ENCODE measurements at regions not wholly inside any gene's neighbourhood (a gene's known extent, or its start where the extent isn't known, plus 50 kb on each side); places are given as distances from the start of the nearest gene placed in this dataset.

- no peak overlapping the region for H4K8ac ChIP-seq (ENCODE audit: low read depth in 2 of 2, low read length in 2 of 2)
- no peak overlapping the region for H2AK5ac ChIP-seq (ENCODE audit: low read depth, low read length)
- no peaks in the 10 kb centered on the region for H4K20me1 ChIP-seq (ENCODE audit: insufficient read depth, low read length)
- H3K9ac ChIP-seq (ENCODE audit: low read depth, low read length): no peak overlapping the region
- H3K4ac ChIP-seq (ENCODE audit: low read depth, low read length): no peak overlapping the region
- H3K27ac ChIP-seq (ENCODE audit: insufficient read depth, low read length): no peak overlapping the region
- BruUV-seq (replicated peaks): no TSS peak
- no peak overlapping the region for H3K4me2 ChIP-seq (ENCODE audit: low read depth, low read length)
- H3K36me3 ChIP-seq (ENCODE audit: control insufficient read depth, insufficient read depth, low read length): no peaks in the 10 kb centered on the region
- no peak overlapping the region for H2BK5ac ChIP-seq (ENCODE audit: low read depth, low read length, poor library complexity, severe bottlenecking)
- in situ Hi-C loops (cut with MboI; ENCODE audit: low sequenced_read_pairs): no loop called here
- H2AK9ac ChIP-seq (replicated peaks; ENCODE audit: low read depth, low read length, poor library complexity): no peak overlapping the region
- no peaks in the 10 kb centered on the region for H3K9me1 ChIP-seq (ENCODE audit: insufficient read depth, low read length)
- dilution Hi-C loops (cut with HindIII; ENCODE audit: low sequenced_read_pairs, unreplicated experiment): no loop called here
- H2BK15ac ChIP-seq (ENCODE audit: low read depth, low read length): no peak overlapping the region
- H3K4me3 ChIP-seq (ENCODE audit: insufficient read depth, low read depth, low read length): no peak overlapping the region
- peaks cover 32% of the 10 kb centered on the region for H3K27me3 ChIP-seq (ENCODE audit: control insufficient read depth, insufficient read depth, low read length)
- no peak overlapping the region for H4K5ac ChIP-seq (ENCODE audit: low read depth, low read length)
- DNase-seq (peak; percentile 31), ATAC-seq (ENCODE audit: low read depth) (peak; percentile 87)
- TF ChIP-seq SMC3 (IDR thresholded peaks at IDR 0.05; ENCODE audit: low read depth, low read length): peak; percentile 49
- TF ChIP-seq RCOR1 (IDR thresholded peaks at IDR 0.05; ENCODE audit: insufficient replicate concordance, low read length): no peak
- TF ChIP-seq RAD21 (IDR thresholded peaks at IDR 0.05; ENCODE audit: low read length): peak; percentile 61
- peak; percentile 52 for TF ChIP-seq CTCF (conservative IDR thresholded peaks at IDR 0.05; ENCODE audit: low read depth, low read length)
- POLR2A ChIA-PET (ENCODE audit: unreplicated experiment): no interaction called here
- H3K9me3 ChIP-seq (ENCODE audit: control insufficient read depth, insufficient read depth, low read length): no peaks in the 10 kb centered on the region
- H3K18ac ChIP-seq (ENCODE audit: low read depth, low read length): no peak overlapping the region
- 83% methylated on average over 1 of the region's 13 CpGs; no CpG with 5 or more reads in 1 of the 2 experiments for WGBS, 2 experiments (ENCODE audit: extremely low coverage in 2 of 2, insufficient read length in 1 of 2)
- H3K14ac ChIP-seq (replicated peaks; ENCODE audit: low read depth, low read length): no peak overlapping the region
- CTCF ChIA-PET: interaction anchor here (0.7 to 1.5 kb wide), 5 partner anchors 9 to 548 kb away, joined by 3 to 6 read pairs (median 3); no protein-coding TSS in a partner anchor
- intact Hi-C loops (cut with micrococcal nuclease): loop anchor here (1.0 to 10.0 kb wide), 3 partner anchors 38 to 856 kb away; no protein-coding TSS in a partner anchor
- peak overlapping the region; percentile 2 for H2AFZ ChIP-seq (replicated peaks; ENCODE audit: low read length, poor library complexity)
- H3K23ac ChIP-seq (ENCODE audit: low read depth, low read length): no peak overlapping the region
- no peak overlapping the region for H2BK120ac ChIP-seq (ENCODE audit: low read depth, low read length)
- no peak overlapping the region for H2BK20ac ChIP-seq (ENCODE audit: low read depth, low read length)
- H3K4me1 ChIP-seq (ENCODE audit: control insufficient read depth, insufficient read depth, low read length): no peaks in the 10 kb centered on the region
- H4K91ac ChIP-seq (ENCODE audit: insufficient read depth, low read depth, low read length): no peak overlapping the region
- no peak overlapping the region for H3K56ac ChIP-seq (ENCODE audit: extremely low read depth, insufficient read depth, low read length)
- no peaks in the 10 kb centered on the region for H3K79me1 ChIP-seq (ENCODE audit: low read depth in 1 of 2, low read length in 2 of 2)
Measured at GRCh38 chr1:112337028-112337531, 58.9 kb upstream of the CTTNBP2NL start.
